Ecto neural progenitor cell (in vitro differentiated cells): ENCODE measurements at regions not wholly inside any gene's neighbourhood (a gene's known extent, or its start where the extent isn't known, plus 50 kb on each side); places are given as distances from the start of the nearest gene placed in this dataset.
"Not testable (repeated sequence)": the region's sequence is repeated elsewhere in the genome, so short reads cannot be mapped to it uniquely, and the experiment has no call there.

Experiments
- DNase-seq: peaks from one replicate; pipeline ENCODE4 v3.0.0-alpha.2; 2018; ENCODE audit warnings: low spot score

- DNase-seq, result no peak
These were observed 431.2 kb upstream of the TCF4 start for GRCh38 chr18:56019156-56019555.

DNA sequence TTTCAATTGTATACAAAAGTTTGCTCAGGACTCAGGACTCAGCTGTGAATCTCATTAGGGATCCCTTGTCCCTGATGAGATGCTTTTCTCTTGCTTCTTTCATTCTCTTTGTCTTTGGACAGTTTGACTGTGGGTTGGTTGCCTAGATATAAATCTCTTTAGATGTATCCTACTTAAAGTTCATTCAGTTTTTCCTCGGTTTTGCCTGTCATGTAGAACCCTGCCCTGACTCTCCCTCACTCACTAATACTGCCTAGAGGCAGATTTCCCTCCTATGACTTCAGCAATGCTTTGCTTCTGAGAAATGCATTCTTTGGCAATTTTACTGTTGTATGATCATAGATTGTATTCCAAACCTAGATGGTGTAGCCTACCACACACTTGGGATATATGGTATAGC is 421.4 kb upstream of the TCF4 start:
- DNase-seq, result no peak

DNA sequence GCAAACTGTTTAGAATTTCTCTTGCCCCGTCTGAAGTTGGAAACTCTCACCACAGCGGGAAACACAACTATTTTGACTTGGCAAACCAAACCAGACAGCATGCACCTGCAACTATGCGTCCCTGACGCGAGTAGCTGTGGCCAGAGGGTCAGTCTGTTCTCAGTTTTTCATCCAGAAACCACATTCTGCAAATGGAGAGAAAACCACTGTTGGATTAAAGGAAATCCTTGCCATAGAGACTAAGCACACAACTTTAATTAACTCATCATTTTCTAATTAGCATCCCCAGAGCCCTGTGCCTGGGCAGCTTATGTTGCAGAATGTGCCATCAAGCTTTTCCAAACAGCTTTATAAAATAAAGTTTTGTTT is 415.7 kb upstream of the TCF4 start:
- no peak for DNase-seq

DNA sequence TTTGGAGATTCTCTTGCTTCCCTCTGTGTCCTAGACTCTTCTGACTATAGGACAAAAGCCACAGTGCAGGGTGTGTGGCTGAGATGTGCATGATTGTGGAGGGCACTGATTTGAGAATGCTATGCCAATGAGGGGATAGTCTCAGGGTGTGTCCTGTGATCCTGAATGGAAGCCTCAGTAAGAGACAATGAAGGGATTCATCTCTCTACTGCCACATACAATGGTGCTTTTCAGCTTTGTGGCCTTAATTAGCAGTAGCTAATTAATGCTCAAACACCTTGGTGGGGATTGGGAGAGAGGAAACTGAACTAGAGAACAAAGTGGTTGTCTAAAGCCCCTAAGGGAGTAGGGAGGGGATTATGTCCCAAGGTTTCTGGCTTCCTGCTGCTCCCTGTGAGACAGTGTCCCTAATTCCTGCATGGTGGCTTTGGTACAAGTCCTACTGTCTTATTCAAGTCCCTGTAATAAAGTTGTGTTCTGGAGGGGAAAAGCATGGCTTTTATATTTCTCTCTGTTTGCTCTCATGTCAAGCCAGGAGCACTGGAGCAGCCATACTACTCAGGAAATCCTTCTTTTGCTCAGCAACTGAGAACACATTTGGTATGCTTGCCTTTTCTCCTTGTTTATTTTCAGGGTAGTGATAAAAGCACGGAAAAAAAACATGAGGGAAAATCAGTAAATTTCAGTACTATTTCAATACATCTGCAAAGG is 415.2 kb upstream of the TCF4 start:
- DNase-seq, result no peak

DNA sequence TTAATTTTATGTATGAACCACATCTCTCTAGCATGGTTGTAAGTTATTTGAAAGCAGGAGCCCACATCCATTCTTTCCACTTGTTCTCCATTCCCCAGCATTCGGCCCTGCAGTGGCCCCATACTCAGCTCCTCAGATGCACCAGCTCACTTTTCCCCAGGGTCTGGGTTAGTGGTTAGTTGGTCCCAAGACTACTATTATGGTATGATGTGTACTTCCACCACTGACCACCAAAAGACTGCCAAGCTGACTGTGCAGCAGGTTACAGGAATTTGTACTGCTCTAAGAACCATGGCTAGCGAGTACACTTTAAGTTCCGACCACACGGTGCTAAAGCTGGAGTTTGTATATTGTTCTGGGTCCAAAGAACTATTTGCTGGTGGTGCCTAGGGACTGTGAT is 413.6 kb upstream of the TCF4 start:
- no peak for DNase-seq

DNA sequence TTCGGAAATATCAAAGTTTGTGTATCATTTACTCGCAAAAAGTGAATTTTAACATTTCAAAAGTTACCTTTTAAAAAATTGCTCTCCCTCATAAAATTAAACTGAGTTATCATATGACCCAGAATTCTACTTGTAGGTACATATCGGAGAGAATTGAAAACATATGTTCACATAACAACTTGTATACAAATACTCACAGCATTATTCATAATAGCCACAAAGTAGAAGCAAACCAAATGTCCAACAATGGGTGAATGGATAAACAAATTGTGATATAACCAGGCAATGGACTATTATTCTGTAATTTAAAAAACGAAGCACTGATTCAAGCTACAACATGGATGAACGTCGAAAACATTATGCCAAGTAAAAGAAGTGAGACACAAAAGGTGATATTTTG is 412.0 kb upstream of the TCF4 start:
- no peak for DNase-seq

DNA sequence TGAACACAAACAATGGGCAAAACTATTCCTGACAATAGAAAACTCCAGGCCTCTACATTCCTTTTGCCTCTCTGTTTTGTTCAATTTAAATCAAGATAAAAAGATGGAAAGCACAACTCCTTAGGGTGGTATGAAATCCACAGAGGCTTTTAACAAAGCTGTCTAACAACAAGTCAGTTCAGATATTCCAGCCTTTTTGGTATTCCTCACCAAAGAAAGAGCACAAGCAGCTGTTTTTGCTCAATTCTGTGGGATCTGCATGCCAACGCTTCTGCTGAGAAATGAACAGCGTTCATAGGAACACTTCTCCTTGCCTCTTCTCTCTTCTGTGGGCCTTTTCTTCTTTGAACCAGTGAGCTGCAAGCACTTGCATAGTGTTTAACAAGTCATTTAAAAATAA is 411.6 kb upstream of the TCF4 start:
- DNase-seq, result no peak

DNA sequence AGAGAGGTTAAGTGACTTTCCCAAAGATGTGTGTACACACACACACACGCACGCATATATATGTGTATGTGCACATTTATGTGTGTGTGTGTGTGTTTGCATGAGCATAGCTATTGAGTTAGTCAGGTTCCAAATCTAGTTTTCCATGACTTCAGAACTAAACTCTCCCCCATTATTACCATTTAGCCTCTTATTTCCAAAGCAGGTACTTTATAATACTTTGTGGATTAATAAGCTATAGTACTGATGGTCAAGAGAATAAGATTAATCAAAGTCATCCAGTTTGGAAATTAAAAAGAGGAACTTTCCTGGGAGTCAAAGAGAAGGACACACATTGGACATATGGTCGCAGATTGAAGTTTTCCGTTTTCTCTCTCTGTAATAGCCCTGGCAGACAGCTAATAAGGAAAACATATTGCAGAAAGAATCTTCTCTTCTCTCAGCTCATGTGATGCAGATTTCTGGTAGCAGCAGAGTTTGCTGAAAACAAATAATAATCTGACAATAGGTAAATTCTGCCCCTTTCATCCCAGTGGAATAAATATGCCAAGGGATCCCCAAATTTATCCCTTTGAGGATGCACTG is 410.9 kb upstream of the TCF4 start:
- DNase-seq, result no peak

GRCh38 chr18:55998071-55998522 is 410.1 kb upstream of the TCF4 start:
- DNase-seq, result peak; percentile 81

- no peak for DNase-seq
These were observed 409.2 kb upstream of the TCF4 start for GRCh38 chr18:55997151-55997561.

GRCh38 chr18:55996717-55997116 is 408.7 kb upstream of the TCF4 start:
- DNase-seq, result no peak

DNA sequence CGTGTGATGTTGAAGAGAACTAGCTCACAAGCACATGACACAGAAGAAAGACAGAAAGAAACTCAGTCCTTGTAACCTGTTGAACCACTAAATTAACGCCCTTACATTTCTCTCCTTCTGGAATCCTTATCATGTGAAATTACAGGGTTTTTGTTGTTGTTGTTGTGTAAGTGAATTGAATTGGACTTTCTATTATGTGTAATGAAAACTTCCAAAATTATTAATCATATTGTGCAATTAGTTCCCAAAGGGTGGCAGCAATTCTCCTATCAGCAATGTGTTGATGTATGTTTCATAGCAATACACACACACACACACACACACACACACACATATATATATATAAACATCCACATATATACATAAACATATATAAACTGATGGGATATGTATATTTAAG is 402.2 kb upstream of the TCF4 start:
- no peak for DNase-seq

DNA sequence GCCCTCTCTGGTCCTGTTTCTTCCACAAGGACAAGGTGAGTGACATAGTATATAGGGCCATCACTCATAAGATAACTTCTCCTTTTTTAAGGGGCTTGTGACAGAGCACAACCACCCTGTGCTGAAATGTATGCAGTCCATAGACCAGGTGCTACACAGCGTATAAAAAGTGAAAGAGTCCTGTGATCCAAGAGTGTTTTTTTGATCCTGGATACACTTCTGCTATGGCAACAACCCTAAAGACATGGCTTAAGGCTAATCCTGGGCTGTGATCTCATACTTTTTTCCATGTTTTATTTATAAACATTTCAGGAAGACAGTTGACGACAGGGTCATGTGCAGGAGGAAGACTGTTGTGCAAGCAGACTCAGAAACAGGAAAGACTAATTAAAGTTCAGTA is 400.5 kb upstream of the TCF4 start:
- no peak for DNase-seq

DNA sequence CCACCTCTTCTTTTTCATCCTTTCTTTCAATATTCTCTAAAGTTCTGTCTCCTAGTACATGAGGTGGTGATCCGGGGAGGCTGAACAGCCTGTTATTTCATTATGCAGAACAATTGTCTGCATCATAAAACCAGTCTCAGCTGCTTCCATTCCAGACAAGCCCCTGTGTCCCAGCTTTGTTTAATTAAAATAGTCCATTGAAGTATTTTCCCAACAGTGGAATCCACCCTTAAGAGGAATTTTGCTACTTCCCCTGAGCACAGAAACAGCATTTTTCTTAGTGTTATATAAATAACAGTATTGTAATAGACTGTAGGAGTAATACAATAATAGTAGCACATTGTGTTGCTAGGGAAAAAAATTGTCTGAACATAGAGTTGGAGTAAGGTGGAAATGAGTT is 395.4 kb upstream of the TCF4 start:
- no peak for DNase-seq

DNA sequence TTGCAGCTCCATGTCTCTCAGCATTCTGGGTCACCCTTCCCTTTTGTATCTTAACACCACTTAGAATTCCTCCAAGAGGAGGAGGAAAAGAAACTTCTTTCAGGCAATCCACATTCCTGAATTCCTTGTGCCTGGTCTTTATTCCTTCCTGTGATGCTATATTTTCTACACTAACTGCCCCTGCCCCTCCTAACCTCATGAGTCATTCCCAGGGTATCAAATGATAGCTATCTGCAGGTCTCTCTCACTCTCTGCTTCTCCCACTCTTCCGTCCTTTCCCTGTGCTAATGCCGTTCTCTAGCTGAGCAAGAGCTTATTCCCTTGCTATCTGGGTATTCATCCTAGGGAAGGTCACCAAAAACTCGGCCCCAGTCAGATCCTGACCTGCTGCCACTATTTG is 395.0 kb upstream of the TCF4 start:
- DNase-seq, result no peak

DNA sequence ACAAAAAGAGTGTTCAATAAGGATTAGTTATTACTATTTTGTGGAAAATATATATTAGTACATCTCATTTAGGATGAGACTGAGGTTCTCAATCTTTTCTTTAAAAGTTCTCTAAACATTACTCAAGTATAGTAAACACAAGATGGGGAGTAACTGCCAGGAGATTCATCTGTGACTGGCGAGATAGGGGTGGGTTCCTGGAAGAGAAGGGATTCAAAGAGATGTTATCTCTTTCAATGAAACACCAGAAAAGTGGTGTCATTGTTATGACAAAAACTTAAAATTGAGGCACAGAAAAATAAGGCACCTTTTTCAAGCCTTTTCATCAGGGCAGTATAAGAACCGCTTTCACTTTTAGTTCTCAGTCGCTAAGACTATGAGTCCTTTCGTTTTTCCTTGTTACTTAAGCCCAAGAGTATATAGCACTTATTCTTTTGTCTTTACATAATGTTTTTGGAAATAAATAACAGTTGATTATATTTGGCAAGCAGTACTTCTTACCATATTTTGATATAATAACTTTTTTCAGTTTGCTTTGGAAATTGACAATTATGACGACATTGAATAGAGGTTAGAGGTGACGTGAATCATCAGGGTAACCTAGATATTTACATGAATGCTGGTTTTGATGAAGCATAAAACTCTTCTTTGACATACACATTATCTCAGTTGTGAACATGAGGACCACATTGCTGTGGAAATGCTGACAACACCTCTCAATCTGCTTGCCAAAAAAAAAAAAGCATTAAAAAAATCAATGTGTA is 393.9 kb upstream of the TCF4 start:
- DNase-seq, result no peak

GRCh38 chr18:55974521-55974920 is 386.5 kb upstream of the TCF4 start:
- no peak for DNase-seq

GRCh38 chr18:55968550-55968949 is 380.6 kb upstream of the TCF4 start:
- DNase-seq, result no peak

- DNase-seq, result no peak
These were observed 379.0 kb upstream of the TCF4 start for GRCh38 chr18:55967019-55967418.

DNA sequence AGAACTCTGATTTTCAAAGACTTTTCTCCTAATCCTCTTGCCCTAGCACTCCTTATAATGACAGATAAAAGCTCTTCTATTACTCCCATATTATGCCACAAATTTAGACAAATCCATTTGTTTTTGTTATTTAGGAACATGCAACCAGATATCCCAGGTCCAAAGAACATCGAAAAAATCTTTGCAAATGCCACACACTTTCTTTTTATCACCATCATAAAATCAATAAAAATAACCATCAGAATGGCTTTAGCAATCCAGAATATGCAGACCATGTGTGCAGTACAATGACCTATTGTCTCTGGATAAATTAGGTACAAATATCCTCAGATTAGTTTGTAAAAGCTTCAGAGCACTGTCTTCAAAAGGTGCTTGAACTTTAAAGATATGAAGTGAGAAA is 376.2 kb upstream of the TCF4 start:
- DNase-seq, result no peak

DNA sequence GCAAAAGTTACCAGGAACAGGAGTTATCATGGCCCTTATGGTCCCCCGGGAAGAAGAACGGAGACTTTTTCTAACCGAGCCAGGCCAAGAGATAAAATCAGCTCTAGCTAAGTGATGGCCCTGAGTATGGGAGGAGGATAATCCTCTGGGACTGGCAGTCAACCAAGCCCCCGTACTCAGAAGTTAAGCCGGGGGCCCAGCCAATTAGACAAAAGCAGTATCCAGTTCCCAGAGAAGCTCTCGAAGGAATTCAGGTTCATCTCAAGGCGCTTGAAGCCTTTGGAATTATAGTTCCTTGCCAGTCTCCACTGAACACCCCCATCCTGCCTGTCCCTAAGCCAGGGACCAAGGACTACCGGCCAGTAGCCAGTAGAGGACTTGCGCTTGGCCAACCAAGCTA is 365.3 kb upstream of the TCF4 start:
- DNase-seq, result no peak

DNA sequence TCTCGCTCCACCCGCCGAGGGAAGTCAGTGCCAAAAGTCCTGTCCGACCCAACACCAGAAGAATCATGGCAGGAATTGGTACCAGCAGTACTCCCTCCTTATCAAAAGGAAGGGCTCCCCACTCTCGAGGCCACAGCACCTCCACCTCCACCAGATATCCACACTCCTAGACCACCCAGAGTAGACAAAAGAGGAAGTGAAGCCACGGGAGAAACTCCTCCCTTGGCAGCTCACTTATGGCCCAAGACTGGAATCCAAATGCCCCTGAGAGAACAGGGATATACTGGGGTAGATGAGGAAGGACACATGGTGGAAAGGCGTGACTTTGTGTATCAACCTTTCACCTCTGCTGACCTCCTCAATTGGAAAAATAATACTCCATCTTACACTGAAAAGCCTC is 363.7 kb upstream of the TCF4 start:
- DNase-seq, result not testable (repeated sequence)

DNA sequence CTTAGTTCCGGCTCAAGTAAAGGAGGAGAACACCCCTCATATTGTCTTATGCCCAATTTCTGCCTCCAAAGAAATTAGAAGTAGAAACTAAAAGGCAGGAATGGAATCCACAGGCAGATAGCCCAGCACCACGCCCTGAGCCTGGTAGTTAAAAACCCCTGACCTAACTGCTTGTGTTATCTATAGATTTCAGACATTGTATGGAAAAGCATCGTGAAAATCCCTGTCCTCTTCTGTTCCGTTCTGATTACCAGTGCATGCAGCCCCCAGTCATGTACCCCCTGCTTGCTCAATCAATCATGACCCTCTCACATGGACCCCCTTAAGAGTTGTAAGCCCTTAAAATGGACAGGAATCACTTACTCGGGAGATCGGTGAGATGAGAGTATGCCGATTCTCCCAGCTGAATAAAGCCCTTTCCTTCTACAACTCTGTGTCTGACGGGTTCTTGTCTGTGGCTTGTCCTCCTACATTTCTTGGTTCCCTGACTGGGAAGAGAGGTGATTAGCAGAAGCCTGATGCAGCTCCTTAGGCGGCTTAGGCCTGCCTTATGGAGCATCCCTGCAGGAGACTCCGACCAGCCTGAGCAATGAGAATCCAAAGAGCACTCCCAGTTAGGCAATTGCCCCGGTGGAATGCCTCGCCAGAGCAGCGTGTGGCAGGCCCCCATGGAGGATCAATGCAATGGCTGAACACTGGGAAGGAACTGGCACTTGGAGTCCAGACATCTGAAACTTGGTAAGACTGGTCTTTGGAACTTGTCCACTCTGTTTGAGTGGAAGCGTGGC is 362.6 kb upstream of the TCF4 start:
- DNase-seq, result no peak
